Neural cell (in vitro differentiated cells): ENCODE measurements at regions not wholly inside any gene's neighbourhood (a gene's known extent, or its start where the extent isn't known, plus 50 kb on each side); places are given as distances from the start of the nearest gene placed in this dataset.

ENCODE experiments used
- H2AFZ ChIP-seq: fragments of 200-600, 300-800 bp; sonication (generic), shearing (Covaris generic); 2 replicates; pipeline ENCODE4 v1.6.0; 2014; ENCODE audit warnings: low read depth, mild to moderate bottlenecking, antibody characterized with exemption, low read length, moderate library complexity
- H3F3A ChIP-seq: fragments of 200-600 bp; shearing (Covaris generic); 2 replicates; pipeline ENCODE4 v1.6.1; 2016; ENCODE audit warnings: mild to moderate bottlenecking, moderate library complexity, mixed read lengths, antibody characterized with exemption, low read length; ENCODE audit not compliant: insufficient read depth, poor library complexity, severe bottlenecking
- H3K27ac ChIP-seq: fragments of 200-600, 300-800 bp; sonication (generic), shearing (Covaris generic); 2 replicates; pipeline ENCODE4 v1.5.1; 2014; ENCODE audit warnings: mild to moderate bottlenecking, low read length, moderate library complexity
- H3K27me3 ChIP-seq: fragments of 300-800, 200-600 bp; sonication (generic), shearing (Covaris generic); 2 replicates; pipeline ENCODE4 v1.6.0; 2014; ENCODE audit warnings: mild to moderate bottlenecking, low read depth, low read length, moderate library complexity; ENCODE audit not compliant: insufficient read depth
- H3K36me3 ChIP-seq: fragments of 300-800, 200-600 bp; sonication (generic), shearing (Covaris generic); 2 replicates; pipeline ENCODE4 v1.5.1; 2014; ENCODE audit warnings: mild to moderate bottlenecking, antibody characterized with exemption, low read length, moderate library complexity; ENCODE audit not compliant: insufficient read depth
- H3K4me2 ChIP-seq: fragments of 300-800, 200-600 bp; sonication (generic), shearing (Covaris generic); 2 replicates; pipeline ENCODE4 v1.6.0; 2014; ENCODE audit warnings: mild to moderate bottlenecking, low read length
- H3K4me3 ChIP-seq: fragments of 300-800, 200-600 bp; sonication (generic), shearing (Covaris generic); 2 replicates; pipeline ENCODE4 v1.5.1; 2014; ENCODE audit warnings: mild to moderate bottlenecking, low read length, moderate library complexity
- H3K79me2 ChIP-seq: fragments of 200-600 bp; shearing (Covaris generic); replicated peaks from 2 replicates; pipeline ENCODE4 v1.6.0; 2014; ENCODE audit warnings: mild to moderate bottlenecking, low read length, moderate library complexity; ENCODE audit not compliant: insufficient read depth
- H3K9ac ChIP-seq: fragments of 300-800, 200-600 bp; sonication (generic), shearing (Covaris generic); 2 replicates; pipeline ENCODE4 v1.6.1; 2016; ENCODE audit warnings: mild to moderate bottlenecking, low read length, mixed read lengths
- H3K9me2 ChIP-seq: fragments of 200-600 bp; shearing (Covaris generic); 2 replicates; pipeline ENCODE4 v1.6.1; 2016; ENCODE audit warnings: mild to moderate bottlenecking, low read length, mixed read lengths; ENCODE audit not compliant: insufficient read depth
- H3K9me3 ChIP-seq: fragments of 200-600, 300-800 bp; sonication (generic), shearing (Covaris generic); 2 replicates; pipeline ENCODE4 v1.6.1; 2016; ENCODE audit warnings: mild to moderate bottlenecking, mixed run types, low read length, moderate library complexity, mixed read lengths
- H4K20me1 ChIP-seq: fragments of 200-600 bp; shearing (Covaris generic); 2 replicates; pipeline ENCODE4 v1.6.1; 2016; ENCODE audit warnings: mild to moderate bottlenecking, mixed run types; ENCODE audit not compliant: insufficient read depth
- CTCF ChIP-seq: fragments of 450-650 bp; IDR thresholded peaks from 2 replicates; pipeline ENCODE4 v1.5.1; 2014; ENCODE audit warnings: antibody characterized with exemption, mild to moderate bottlenecking, moderate library complexity; ENCODE audit not compliant: poor library complexity, severe bottlenecking
- EP300 ChIP-seq: fragments of 450-650 bp; conservative IDR thresholded peaks from 2 replicates; pipeline ENCODE4 v1.6.1; 2014; ENCODE audit warnings: antibody characterized with exemption, mild to moderate bottlenecking, moderate library complexity; ENCODE audit not compliant: poor library complexity, severe bottlenecking
- EZH2 ChIP-seq: fragments of 200-600, 300-800 bp; shearing (Covaris generic), sonication (generic); IDR thresholded peaks from 2 replicates; pipeline ENCODE4 v1.6.1; 2014; ENCODE audit warnings: antibody characterized with exemption, low read length, borderline replicate concordance, mild to moderate bottlenecking; ENCODE audit not compliant: insufficient read depth, poor library complexity, severe bottlenecking
- MXI1 ChIP-seq: fragments of 450-650 bp; conservative IDR thresholded peaks from 2 replicates; pipeline ENCODE4 v1.6.1; 2014; ENCODE audit warnings: antibody characterized with exemption, mild to moderate bottlenecking; ENCODE audit not compliant: poor library complexity, severe bottlenecking
- POLR2AphosphoS5 ChIP-seq: IDR thresholded peaks from 2 replicates; pipeline ENCODE4 v1.6.1; 2012
- RAD21 ChIP-seq: fragments of 450-650 bp; conservative IDR thresholded peaks from 2 replicates; pipeline ENCODE4 v1.6.1; 2014; ENCODE audit warnings: antibody characterized with exemption, mild to moderate bottlenecking, moderate library complexity
- REST ChIP-seq: IDR thresholded peaks from 2 replicates; pipeline ENCODE4 v1.6.1; 2012; ENCODE audit warnings: borderline replicate concordance
- SMC3 ChIP-seq: fragments of 450-650 bp; conservative IDR thresholded peaks from 2 replicates; pipeline ENCODE4 v1.6.1; 2014; ENCODE audit warnings: antibody characterized with exemption, mild to moderate bottlenecking, moderate library complexity; ENCODE audit not compliant: poor library complexity
- TAF1 ChIP-seq: IDR thresholded peaks from 2 replicates; pipeline ENCODE4 v1.6.1; 2012; ENCODE audit warnings: low read depth

GRCh38 chr13:65763811-65764210 is 1466.3 kb downstream of the PCDH9 start:
- TF ChIP-seq EP300: no peak
- no peak for TF ChIP-seq SMC3
- no peak for TF ChIP-seq REST
- no peak for TF ChIP-seq RAD21
- no peak for TF ChIP-seq MXI1
- TF ChIP-seq POLR2AphosphoS5: no peak
- TF ChIP-seq CTCF: no peak
- TF ChIP-seq EZH2: no peak
- TF ChIP-seq TAF1: no peak

GRCh38 chr13:65762012-65762411 is 1468.1 kb downstream of the PCDH9 start:
- no peak for TF ChIP-seq TAF1
- TF ChIP-seq MXI1: no peak
- no peak for TF ChIP-seq EZH2
- no peak for TF ChIP-seq REST
- no peak for TF ChIP-seq EP300
- TF ChIP-seq POLR2AphosphoS5: no peak
- H2AFZ ChIP-seq: no peak overlapping the region
- H3K27me3 ChIP-seq: no peaks in the 10 kb centered on the region
- H3K36me3 ChIP-seq: no peaks in the 10 kb centered on the region
- H3K79me2 ChIP-seq: no peaks in the 10 kb centered on the region
- H3K9me3 ChIP-seq: no peaks in the 10 kb centered on the region
- H3F3A ChIP-seq: no peaks in the 10 kb centered on the region
- no peak overlapping the region for H3K4me2 ChIP-seq
- H3K4me3 ChIP-seq: no peak overlapping the region
- H3K27ac ChIP-seq: no peak overlapping the region
- no peaks in the 10 kb centered on the region for H3K9me2 ChIP-seq
- no peaks in the 10 kb centered on the region for H4K20me1 ChIP-seq
- no peak overlapping the region for H3K9ac ChIP-seq

More at GRCh38 chr13:65763811-65764210, 1466.3 kb downstream of the PCDH9 start:
- Histone ChIP-seq H3K9ac (no peak overlapping the region), H2AFZ (no peak overlapping the region), H3K4me2 (no peak overlapping the region), H3K27ac (no peak overlapping the region), H3F3A (no peaks in the 10 kb centered on the region), H3K4me3 (no peak overlapping the region), H3K79me2 (no peaks in the 10 kb centered on the region), H3K27me3 (no peaks in the 10 kb centered on the region), H3K36me3 (no peaks in the 10 kb centered on the region), H3K9me2 (no peaks in the 10 kb centered on the region), H3K9me3 (no peaks in the 10 kb centered on the region), H4K20me1 (no peaks in the 10 kb centered on the region)
